GM19025 (cell line): ENCODE measurements at regions not wholly inside any gene's neighbourhood (a gene's known extent, or its start where the extent isn't known, plus 50 kb on each side); places are given as distances from the start of the nearest gene placed in this dataset.
"Not testable (repeated sequence)": the region's sequence is repeated elsewhere in the genome, so short reads cannot be mapped to it uniquely, and the experiment has no call there.

Source experiments
- ATAC-seq: cut with Tn5 transposase; IDR thresholded peaks from one replicate; pipeline ENCODE4 v1.9.1; 2021; ENCODE audit warnings: mild to moderate bottlenecking, low read depth, moderate library complexity; ENCODE audit not compliant: unreplicated experiment

DNA sequence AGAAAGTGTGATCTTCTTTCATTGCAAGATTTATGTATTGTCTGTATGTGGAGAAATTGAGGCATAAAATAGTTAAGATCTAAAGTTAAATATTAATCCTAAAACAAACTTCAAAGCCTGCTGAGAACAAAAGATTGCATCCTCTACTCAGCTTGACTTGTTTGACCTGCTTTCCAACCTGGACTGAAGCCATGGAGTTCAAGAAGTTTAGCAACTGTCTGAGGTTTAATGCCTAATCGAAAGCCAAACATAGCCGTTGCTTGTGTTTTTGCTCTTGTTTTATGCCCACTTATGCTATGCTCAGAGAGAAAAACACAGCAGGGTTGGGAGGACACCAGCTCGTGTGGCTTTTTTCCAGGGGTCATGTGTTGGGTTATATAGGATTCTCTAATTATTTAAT is 135.6 kb downstream of the NUFIP1 start:
- no peak for ATAC-seq

DNA sequence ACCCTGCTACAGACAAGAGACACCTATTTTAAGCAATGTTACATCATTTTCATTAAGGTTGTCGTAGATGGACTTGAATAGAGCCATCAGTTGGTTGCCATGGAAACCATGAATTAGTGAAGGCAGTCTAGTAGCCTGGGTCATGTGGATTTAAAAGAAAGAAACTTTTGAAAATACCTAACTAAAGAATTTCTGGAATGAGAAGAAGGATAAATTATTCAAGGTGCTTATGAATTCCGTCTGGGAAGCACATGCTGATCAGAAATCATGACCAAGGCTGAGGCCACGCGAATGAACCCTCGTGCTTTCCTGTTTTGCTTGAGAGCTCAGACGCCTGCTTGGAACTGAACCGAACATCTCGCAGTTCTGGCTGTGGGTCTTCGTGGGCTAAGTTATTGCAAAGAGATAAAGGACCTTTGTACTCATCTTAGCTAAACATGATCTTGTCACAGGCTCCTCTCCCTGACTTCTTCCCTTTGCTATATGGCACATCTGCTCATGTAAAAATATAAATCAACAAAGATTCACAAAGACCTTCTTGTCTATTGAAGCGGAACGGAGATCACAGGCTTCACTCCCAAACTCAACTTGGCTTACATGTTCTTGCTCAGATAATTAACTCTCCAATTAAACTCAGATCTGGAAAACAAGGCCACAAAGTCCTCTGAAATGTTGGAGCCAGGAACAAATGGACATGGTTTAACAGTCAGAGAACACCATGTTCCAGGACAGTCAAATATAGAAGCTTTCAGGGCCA is 140.2 kb downstream of the NUFIP1 start:
- ATAC-seq: no peak

DNA sequence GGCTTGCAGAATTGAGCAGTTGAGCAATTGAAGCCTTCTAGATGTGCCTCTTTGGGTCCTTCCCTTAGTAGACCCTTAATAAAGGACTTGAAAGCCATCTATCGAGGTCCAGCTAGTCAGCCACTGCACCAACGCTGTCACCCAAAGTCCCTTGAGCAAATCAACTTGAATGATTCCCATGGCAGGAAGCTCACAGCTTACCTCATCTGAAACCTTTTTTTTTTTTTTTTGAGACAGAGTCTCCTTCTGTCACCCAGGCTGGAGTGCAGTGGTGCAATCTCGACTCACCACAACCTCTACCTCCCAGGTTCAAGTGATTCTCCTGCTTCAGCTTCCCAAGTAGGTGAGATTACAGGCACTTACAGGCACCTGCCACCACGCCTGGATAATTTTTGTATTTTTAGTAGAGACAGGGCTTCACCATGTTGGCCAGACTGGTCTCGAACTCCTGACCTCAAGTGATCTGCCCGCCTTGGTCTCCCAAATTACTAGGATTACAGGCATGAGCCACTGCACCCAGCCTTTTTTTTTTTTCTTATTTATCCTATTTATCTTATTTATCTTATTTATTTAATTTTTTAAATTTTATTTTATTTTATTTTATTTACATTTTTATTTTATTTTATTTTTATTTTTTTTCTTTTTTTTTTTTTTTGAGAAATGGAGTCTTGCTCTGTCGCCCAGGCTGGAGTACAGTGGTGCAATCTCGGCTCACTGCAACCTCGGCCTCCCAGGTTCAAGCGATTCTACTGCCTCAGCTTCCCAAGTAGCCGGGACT is 143.8 kb downstream of the NUFIP1 start:
- not testable (repeated sequence) for ATAC-seq

DNA sequence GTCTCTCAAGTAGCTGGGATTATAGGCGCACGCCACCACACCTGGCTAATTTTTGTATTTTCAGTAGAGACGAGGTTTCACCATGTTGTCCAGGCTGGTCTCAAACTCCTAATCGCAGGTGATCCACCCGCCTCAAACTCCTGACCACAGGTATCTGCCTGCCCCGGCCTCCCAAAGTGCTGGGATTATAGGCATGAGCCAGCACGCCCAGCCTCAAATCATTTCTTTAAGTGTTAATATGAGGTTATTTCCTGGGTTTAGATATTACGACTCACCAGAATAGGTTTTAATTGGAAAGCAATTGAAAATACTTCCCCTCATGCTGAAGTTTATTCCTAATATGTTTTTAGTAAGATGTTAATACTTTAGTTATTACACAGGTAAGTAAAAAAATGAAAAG is 144.5 kb downstream of the NUFIP1 start:
- ATAC-seq: no peak

DNA sequence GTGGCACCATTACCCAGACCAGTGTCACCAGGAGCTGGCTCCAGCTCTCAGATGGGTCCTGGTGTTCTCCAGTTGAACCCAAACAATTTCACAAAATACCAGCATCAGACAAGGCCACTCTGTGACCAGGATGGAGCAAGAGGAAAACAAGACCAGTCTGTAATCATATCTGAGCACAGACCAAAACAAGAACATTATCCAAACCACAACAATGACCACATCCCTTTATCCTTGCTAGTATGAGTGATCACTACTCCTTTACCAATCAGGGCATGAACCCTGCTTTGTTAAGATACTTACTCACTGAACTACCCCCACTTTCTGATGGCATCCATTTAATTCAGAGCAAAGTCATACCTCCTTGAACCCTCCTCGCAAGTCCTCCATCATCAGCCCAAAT is 145.9 kb downstream of the NUFIP1 start:
- no peak for ATAC-seq

DNA sequence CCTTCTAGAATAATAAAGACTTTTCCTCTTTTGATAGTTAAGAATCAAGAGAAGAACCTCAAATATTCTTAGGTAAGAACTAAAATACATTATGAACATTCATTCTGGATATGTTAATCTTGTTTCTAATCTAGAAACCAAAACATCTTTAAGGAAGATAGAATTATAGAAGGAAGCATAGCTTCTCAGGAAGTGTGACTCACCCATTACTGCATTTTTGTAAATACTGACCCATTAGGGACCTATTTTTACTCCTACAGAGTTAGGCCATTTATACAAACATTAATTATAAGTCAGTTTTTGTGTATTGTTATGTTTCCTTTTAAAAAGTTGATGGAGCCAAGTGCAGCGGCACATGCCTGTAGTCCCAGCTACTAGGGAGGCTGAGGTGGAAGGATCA is 147.1 kb downstream of the NUFIP1 start:
- no peak for ATAC-seq

DNA sequence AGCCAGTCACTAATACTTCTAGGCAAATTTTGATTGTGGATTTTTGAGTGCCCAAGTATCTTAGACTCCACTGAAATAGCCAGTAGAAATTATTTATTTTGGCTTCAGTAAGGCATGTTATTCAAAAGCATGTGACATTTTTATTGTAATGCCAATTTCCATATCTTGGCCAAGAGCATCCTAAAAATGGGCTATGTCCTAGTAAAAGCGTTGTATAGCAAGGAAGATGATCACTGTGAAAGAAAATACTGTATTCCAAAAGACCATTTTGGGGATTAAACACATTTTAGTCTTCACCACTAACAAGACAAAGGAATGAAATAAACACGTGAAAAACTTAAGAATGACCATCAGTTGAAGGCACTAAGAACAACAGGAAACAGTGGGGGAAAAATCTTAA is 149.1 kb downstream of the NUFIP1 start:
- ATAC-seq: no peak

DNA sequence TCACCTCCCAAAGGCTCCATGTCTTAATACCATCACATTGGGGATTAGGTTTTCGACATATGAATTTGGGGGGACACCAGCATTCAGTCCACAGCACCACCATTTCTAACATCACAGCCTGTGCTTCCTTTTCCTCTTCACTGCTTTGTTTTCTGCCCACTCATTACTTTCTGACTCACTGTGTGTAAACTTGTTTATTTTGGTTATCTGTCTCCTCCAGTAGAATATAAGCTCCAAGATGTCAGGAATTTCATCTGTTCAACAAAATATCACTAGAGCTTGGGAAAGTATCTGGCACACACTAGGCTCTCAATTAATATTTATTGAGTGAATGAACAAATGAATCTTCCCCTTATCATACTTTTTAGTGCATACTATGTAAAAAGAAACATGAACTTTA is 152.0 kb downstream of the NUFIP1 start:
- no peak for ATAC-seq

DNA sequence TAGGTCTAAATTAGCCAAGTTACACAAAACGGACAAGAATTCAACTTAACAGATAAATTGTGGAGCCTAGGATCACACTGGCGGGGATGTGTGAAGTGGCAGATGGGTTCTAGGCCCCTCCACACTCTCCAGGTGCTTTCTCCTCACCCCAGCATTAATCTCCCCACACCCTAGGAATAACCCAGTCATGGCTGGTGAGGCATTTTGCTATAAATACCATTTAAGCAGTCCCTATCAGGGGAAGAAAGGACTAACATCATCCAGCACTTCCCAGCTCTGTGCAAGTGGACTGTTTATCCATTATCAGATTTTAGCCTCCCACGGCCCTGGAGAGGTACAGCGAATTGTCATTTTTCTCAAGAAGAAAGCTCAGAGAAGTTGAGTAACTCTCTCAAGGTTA is 154.9 kb downstream of the NUFIP1 start:
- no peak for ATAC-seq

DNA sequence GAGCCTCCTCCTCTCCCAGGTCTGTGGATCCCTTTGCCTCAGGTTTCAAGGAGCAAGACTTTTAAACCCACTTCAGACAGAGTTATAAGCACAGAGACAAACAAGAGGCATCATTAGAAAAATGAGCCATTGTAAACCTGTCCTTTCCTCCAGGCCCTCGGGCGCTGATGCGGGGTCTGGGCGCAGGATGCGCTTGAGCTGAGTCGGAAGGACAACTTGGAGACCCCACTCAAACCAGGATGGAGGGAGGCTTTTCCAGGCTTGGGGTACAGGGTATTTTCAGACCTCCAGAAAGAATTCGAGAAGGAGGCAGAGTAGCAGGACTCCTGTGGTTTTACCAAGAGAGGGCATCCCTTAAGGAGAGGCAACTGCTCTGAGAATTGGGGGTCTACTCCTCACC is 155.6 kb downstream of the NUFIP1 start:
- ATAC-seq: no peak

DNA sequence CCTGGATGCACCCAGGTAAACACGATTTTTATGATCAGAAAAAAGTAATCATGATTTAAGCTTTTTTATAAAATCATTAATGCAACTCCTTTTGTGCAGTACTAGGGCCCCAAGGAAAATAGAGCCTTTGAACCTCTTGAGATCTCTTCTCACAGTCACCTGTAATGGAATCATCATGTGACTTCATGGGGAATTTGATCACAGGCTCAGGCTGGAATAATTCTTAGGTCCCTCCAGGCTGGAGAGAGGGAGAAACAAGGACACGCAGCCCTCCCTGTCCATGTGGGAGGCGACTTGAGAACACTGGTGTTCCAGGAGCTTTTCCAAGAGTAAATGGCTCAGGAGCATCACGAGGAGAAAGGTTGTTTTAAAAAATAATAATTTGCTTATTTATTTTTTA is 156.1 kb downstream of the NUFIP1 start:
- ATAC-seq: no peak

DNA sequence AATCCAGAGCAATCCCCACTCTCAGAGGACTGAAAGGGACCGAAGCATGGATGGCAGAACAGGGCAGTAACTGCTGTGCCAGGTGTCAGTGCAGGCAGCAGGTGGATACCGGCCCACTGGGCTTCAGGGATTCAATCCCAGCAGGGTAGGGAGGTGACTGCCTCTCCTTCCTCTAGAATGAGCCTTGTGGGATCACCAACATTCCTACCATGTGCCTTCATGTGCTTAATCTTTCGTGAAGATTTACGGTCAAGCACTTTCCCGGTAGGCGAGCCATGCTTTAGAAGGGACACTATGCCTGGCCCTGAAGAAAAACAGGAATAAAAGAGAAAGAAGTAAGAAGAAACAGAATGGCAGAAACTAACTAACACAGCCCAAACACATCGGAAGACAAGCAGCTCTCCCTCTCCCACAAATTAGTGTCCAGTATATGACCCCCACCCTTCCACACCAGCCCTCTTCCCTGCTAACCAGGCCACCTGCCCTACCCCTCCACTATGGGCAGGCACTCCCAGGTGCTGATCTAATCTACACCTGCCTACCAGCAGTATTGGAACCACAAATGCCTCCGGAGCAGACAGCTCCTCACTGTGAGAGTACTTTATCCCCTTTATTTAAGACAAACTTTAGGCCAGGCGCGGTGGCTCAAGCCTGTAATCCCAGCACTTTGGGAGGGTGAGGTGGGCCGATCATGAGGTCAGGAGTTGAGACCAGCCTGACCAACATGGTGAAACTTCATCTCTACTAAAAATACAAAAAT is 162.5 kb downstream of the NUFIP1 start:
- no peak for ATAC-seq

DNA sequence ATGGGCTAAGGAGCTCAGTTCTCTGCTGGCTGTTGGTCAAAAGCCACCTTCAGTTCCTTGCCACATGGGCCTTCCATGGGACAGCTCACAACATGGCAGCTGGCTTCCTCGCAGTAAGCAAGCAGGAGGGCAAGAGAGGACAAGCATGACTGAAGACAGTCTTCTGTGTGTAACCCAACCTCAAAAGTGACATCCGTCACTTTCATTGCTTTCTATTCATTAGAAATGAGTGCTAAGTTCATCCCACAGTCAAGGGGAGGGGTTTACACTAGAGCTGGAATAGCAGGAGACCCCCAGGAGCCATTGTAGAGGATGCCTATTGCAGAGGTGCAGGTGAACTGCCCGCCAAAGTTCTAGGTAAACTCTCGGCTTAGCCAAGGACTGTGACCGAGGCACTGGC is 163.3 kb downstream of the NUFIP1 start:
- ATAC-seq: no peak

DNA sequence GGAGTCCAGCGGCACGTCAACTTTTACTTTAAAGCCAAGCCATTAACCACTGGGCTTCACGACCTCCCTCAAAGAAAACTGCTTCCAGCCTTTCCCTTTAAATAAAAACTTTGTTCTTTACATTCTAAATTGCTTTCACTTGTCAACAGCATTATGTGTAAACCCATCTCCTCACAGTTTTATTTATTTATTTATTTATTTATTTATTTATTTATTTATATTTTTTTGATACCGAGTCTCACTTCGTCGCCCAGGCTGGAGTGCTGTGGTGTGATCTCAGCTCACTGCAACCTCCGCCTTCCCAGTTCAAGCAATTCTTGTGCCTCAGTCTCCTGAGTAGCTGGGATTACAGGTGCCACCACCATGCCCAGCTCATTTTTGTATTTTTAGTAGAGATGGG is 165.7 kb downstream of the NUFIP1 start:
- not testable (repeated sequence) for ATAC-seq

DNA sequence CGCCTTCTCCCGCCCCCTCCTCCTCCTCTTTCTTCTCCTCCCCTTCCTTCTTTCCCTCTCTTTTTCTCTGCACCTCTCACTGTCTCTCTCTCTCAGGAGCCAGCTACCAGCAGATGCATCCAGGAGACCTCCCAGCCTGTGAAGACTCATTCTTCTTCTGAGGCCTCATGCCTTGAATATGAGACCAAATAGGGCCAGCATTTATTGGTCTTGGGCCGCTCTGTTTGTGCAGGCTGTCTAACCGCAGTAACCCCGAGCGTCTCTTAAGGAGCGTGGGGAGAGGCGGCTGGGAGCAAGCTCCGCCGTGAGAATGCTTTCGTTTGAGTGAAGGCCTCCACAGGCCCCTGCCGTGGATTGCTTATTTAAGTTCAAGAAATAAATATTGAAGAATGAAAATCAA is 167.0 kb downstream of the NUFIP1 start:
- no peak for ATAC-seq

DNA sequence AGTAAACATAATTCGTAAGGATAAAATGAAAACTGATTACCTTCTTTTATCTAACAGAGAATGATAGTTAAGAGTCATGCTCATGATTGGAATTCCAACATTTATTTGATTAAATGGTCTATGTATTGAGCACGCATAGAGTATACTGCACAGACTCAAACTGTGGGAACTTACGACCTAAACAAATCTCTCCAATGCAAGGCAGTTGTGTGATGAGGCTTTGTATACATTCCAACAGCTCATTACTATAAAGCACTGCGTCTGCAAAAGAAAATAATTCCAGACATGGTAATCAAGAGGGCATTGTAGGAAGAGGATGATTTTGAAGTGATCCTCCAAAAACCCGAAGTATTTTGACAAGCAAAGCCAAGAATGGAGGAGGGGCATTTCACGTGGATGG is 169.5 kb downstream of the NUFIP1 start:
- no peak for ATAC-seq

DNA sequence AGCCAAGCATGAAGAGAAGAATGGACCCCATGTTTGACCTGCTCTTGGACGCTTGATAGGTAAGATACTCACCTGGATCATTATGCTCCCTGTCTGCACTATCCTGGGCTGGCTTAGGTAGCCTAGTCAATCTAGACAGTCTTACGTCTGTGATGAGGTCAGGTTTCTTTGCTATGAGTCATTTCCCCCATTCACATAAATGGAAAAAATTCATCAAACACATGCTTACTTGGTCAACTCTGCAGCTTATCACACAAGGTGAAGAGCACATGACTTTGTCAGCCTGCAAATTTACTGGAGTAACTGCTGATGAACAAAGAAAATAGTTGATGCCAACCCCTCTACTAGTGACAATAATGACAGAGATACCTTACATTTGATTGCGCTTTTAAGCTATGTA is 170.0 kb downstream of the NUFIP1 start:
- no peak for ATAC-seq

DNA sequence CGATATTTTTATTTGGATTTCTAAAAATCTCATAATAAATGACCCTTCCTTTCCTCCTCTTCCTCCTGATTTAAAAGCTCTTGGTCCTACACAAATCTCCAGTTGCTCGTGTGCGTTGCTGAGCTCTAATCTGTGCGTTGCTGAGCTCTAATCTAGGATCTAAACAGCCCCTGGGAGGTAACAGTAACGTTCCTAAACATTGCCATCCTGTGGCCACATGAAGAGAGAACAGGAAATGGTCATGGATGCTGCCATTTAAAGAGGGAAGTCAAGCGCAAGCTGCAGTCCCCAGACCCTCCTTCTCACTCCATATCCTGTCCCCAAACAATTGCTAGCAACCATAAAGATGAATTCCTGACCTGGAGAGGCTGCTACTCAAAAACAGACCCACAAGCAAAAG is 170.8 kb downstream of the NUFIP1 start:
- ATAC-seq: no peak

DNA sequence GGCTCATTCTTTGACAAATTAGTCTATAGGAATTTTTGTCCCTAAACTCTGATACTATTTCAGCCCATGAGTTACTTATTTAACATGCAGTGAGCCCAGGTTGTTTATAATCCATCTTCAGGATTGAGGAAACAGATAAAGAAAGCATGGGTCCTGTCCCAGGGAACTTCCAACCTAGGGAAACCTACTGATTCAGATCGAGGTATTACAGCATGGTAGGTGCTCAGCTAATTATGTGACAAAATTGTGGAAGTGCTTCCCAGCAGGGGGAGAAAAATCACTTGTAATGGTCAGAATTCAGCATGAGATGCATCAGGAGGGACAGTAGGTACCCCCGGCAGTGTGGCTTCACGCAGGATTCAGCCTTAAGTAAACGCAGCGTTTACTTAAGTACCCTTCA is 171.3 kb downstream of the NUFIP1 start:
- ATAC-seq: no peak

DNA sequence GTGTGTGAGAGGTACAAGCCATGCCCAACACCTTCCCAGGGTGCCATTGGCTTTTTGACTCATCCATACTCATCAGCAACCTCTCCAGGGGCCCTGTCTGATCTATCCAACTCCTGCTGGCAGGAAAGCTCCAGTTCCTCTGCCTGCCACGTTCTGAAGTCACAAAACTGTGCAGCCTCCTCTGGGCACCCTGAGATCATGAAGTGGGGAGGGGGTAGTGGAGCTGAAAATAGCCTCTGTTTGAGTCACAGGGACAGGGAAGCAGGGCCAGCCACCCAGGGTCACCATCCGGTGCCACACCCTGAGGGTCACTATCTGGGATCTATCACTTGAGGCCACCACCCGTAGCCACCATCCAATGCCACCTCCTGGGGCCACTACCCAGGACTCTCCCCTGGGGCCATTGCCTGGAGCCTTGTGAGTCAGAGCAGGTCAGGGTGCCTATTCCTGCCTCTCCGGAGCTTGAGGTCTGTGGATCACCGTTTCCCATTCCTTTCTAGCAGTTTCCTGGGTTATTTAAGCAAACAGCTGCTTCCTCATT is 172.1 kb downstream of the NUFIP1 start:
- no peak for ATAC-seq

DNA sequence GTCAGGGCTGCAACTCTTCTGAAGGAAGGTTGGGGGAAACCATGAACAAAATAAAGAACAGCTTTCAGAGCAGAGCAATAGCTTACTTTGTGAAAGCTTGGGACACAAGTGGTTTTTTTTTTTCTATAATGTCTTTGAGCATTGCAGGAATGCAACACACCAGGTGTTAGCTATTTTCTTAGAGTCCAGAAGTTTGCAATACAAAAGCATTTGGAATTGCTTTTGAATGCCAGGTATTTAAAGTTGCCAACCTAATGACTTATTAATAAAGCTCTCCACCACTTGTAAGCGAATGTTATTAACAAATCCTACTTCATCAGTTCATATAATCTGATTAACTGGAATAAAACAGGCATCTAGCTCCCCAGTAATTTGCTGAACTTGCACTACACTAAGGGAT is 172.6 kb downstream of the NUFIP1 start:
- no peak for ATAC-seq
